Ovary (tissue), 7 donors: ENCODE measurements at regions not wholly inside any gene's neighbourhood (a gene's known extent, or its start where the extent isn't known, plus 50 kb on each side); places are given as distances from the start of the nearest gene placed in this dataset.

Source experiments
- DNase-seq, 5 donors: peaks; one replicate each; pipeline ENCODE4 v3.0.0-alpha.2; 2019 to 2020
- H3K27ac ChIP-seq, 2 donors: fragments of 200-600 bp; one replicate each; pipeline versions ENCODE4 v1.5.1 to v1.8.0; 2019 to 2022
- H3K27me3 ChIP-seq: fragments of 200-600 bp; one replicate; pipeline ENCODE4 v1.8.0; 2022
- H3K36me3 ChIP-seq: fragments of 200-600 bp; sonication (generic); one replicate; pipeline ENCODE4 v1.5.1; 2019
- H3K4me1 ChIP-seq: one replicate; pipeline ENCODE4 v1.8.1; 2013; ENCODE audit warnings: mild to moderate bottlenecking, moderate library complexity; ENCODE audit not compliant: insufficient read depth
- H3K4me3 ChIP-seq: fragments of 200-600 bp; sonication (generic); one replicate; pipeline ENCODE4 v1.5.1; 2017
- H3K9me3 ChIP-seq, 2 donors: fragments of 200-600 bp in 1 of 2; sonication (generic) in 1 of 2; one replicate each; pipeline versions ENCODE4 v1.5.1 to v1.8.1; 2013 to 2019; ENCODE audit warnings: mild to moderate bottlenecking in 1 of 2, moderate library complexity in 1 of 2
- EP300 ChIP-seq: sonication (generic); formaldehyde crosslinking; IDR thresholded peaks from one replicate; pipeline ENCODE4 v1.6.1; 2017; ENCODE audit warnings: antibody characterized with exemption
- POLR2A ChIP-seq: fragments of 450-650 bp; IDR thresholded peaks from one replicate; pipeline ENCODE4 v1.6.1; 2017; ENCODE audit warnings: antibody characterized with exemption, mild to moderate bottlenecking, moderate library complexity
- WGBS, 3 donors: extraction: QIAGEN DNeasy Blood & Tissue Kit in 1 of 3; methylation state at CpG; one replicate each; pipeline versions ENCODE4 v1.1.5 to v1.1.7; 2013 to 2017; 5-methylcytosine and 5-hydroxymethylcytosine counted together
- intact Hi-C, 4 donors: fragments of 100-400 bp; cut with DNase I; formaldehyde crosslinking; loops; one replicate each; pipeline versions ENCODE4 v1.11.0 to v1.15.1; 2022 to 2023
- TF ChIP-seq, protein P1 (sequence below), 3 donors: fragments of 450-650 bp in 2 of 3; fragments of 200-600 bp in 1 of 3; IDR thresholded peaks; one replicate each; pipeline versions ENCODE4 v1.5.1 to v1.8.0; 2016 to 2022; ENCODE audit warnings: antibody characterized with exemption in 3 of 3, mild to moderate bottlenecking in 1 of 3
- donor health status: DM: no; HTN: no; CAD: no; lungs with moderate emphysema.
- donor health status: DM: no; HTN: no; CAD: no.
- donor health status: Bipolar disorder and iron deficiency.
- donor health status: DM: no; HTN: no; CAD: no.
- donor health status: DM: yes; HTN: yes; CAD: no.

DNA sequence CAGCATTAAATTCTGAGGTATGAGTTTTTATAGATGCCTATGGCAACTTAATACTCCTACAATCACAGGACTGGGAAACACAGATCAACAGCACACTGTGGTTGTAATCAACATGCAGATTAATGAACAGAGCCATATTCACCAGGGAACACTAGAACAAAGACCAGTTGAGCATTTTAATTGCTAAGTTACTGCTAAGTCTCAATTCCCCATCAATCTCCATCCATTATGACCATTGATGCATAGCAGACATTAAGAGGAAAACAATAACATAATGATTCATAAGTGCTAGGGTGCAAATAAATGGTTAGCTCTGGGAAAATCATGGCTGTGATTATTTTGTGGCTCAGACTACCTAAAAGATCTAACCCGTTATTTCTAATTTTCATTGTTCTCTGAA lies 505.6 kb downstream of the TRHDE start:
- Histone ChIP-seq H3K4me1 (no peaks in the 10 kb centered on the region), H3K27me3 (no peaks in the 10 kb centered on the region), H3K4me3 (no peak overlapping the region), H3K9me3 (no peaks in the 10 kb centered on the region), H3K36me3 (no peaks in the 10 kb centered on the region), H3K27ac (no peak overlapping the region)
- DNase-seq, result no peak
- intact Hi-C loops, result no loop called here
- WGBS, 3 donors, result 86 to 93% (median 90%) methylated on average over 1 of the region's 1 CpG
- TF ChIP-seq POLR2A (no peak), EP300 (no peak)
- TF ChIP-seq, protein P1, sequence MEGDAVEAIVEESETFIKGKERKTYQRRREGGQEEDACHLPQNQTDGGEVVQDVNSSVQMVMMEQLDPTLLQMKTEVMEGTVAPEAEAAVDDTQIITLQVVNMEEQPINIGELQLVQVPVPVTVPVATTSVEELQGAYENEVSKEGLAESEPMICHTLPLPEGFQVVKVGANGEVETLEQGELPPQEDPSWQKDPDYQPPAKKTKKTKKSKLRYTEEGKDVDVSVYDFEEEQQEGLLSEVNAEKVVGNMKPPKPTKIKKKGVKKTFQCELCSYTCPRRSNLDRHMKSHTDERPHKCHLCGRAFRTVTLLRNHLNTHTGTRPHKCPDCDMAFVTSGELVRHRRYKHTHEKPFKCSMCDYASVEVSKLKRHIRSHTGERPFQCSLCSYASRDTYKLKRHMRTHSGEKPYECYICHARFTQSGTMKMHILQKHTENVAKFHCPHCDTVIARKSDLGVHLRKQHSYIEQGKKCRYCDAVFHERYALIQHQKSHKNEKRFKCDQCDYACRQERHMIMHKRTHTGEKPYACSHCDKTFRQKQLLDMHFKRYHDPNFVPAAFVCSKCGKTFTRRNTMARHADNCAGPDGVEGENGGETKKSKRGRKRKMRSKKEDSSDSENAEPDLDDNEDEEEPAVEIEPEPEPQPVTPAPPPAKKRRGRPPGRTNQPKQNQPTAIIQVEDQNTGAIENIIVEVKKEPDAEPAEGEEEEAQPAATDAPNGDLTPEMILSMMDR (IDR thresholded peaks at IDR 0.05), result no peak

DNA sequence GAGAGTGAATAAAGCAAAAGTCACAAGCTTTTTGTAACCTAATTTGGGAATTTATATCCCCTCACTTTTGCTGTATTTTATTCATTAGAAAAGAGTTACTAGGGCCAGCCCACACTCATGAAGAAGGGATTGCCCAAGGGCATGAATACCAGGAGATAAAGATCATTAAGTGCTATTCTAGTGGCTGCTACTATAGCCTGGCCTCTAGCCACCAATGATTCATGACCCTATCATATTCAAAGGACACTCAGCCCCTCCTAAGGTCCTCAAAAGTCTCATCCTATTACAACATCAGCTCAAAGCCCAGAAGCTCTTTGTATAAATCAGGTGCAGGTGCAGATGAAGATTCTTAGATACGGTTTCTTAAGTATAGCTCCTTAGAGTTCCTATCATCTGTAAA lies 518.1 kb downstream of the TRHDE start:
- Histone ChIP-seq H3K27ac (no peak overlapping the region), H3K4me1 (no peaks in the 10 kb centered on the region), H3K27me3 (no peaks in the 10 kb centered on the region), H3K36me3 (no peaks in the 10 kb centered on the region), H3K9me3 (no peaks in the 10 kb centered on the region), H3K4me3 (no peak overlapping the region)
- intact Hi-C loops, result no loop called here
- DNase-seq, result no peak
- 49 to 90% (median 90%) methylated on average over 1 of the region's 1 CpG for WGBS, 3 donors
- TF ChIP-seq EP300 (no peak), POLR2A (no peak)
- TF ChIP-seq, protein P1 (IDR thresholded peaks at IDR 0.05), result no peak

DNA sequence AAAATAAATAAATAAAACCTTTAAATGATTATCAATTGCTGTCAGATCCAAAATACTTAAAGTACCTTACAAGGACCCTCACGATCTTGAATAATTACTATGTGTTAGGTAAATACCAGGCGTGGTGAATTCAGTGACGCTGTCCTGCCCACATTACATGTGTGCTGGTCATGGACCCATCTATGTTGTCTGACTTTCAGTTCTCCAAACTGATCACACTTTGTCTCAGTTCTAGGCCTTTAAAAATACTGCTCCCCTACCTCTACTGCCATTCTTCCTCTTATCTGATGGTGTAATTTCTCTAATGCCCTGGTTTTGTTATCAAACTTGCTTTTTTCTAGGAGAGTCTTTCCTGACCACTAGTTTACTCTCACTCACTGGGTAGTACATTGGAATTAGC lies 520.7 kb downstream of the TRHDE start:
- no peak overlapping the region for H3K27ac ChIP-seq
- H3K4me1 ChIP-seq, result no peaks in the 10 kb centered on the region
- no peaks in the 10 kb centered on the region for H3K27me3 ChIP-seq
- intact Hi-C loops, result no loop called here
- TF ChIP-seq, protein P1 (IDR thresholded peaks at IDR 0.05), result no peak
- no peak for TF ChIP-seq POLR2A
- TF ChIP-seq EP300, result no peak
- H3K9me3 ChIP-seq, result no peaks in the 10 kb centered on the region
- DNase-seq, result no peak
- H3K4me3 ChIP-seq, result no peak overlapping the region
- no peaks in the 10 kb centered on the region for H3K36me3 ChIP-seq
- WGBS, 3 donors, result 92 to 94% (median 93%) methylated on average over 3 of the region's 3 CpGs

DNA sequence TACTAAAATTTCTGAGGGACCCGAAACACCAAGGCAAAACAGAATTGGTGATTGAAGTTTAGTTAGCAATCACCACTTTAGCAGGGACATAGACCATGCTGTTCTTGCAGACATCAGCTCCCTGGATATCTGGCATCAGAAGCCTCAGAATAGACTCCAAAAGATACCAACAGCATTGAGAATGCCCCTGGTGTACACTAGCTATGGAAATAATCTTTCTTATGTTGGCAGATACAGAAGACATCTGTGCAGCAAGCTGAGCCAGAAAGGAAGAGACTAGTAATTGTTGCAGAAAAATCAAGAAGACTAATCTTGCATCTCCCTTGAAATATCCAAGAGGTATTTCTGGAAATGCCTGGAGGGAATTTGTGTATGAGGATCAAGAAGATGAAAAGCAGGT lies 521.6 kb downstream of the TRHDE start:
- DNase-seq, result no peak
- Histone ChIP-seq H3K4me1 (no peaks in the 10 kb centered on the region), H3K4me3 (no peak overlapping the region), H3K9me3 (no peaks in the 10 kb centered on the region), H3K27me3 (no peaks in the 10 kb centered on the region), H3K36me3 (no peaks in the 10 kb centered on the region), H3K27ac (no peak overlapping the region)
- TF ChIP-seq EP300 (no peak), POLR2A (no peak)
- WGBS, 3 donors, result 78 to 97% (median 85%) methylated on average over 1 of the region's 1 CpG
- intact Hi-C loops, result no loop called here

DNA sequence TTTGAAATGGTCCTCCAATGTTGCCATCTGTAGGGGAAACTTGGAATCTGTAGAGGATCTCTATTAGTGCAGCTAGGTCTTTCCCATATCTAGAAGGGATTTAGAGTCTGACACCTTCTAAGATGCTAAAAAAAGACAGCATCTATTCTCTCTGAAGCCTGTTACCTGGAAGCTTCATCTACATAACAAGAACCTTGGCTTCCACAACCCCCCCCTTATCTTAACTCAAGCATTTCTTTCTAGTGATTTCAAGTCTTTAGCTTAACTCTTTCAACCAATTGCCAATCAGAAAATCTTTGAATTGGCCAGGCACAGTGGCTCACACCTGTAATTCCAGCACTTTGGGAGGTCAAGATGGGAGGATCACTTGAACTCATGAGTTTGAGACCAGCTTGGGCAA lies 543.3 kb downstream of the TRHDE start:
- intact Hi-C loops, result no loop called here
- H3K4me3 ChIP-seq, result no peak overlapping the region
- no peak overlapping the region for H3K27ac ChIP-seq
- no peaks in the 10 kb centered on the region for H3K4me1 ChIP-seq
- no peak for DNase-seq
- no peaks in the 10 kb centered on the region for H3K36me3 ChIP-seq
- TF ChIP-seq, protein P1 (IDR thresholded peaks at IDR 0.05), result no peak
- TF ChIP-seq EP300, result no peak
- TF ChIP-seq POLR2A, result no peak
- no peaks in the 10 kb centered on the region for H3K9me3 ChIP-seq
- no peaks in the 10 kb centered on the region for H3K27me3 ChIP-seq
